Spinal cord (tissue), 9 donors: ENCODE measurements at regions not wholly inside any gene's neighbourhood (a gene's known extent, or its start where the extent isn't known, plus 50 kb on each side); places are given as distances from the start of the nearest gene placed in this dataset.

ENCODE experiments used
- DNase-seq, 6 donors: peaks; one replicate each; pipeline versions ENCODE4 v3.0.0 to v3.0.0-alpha.2; 2013 to 2015; ENCODE audit warnings: low spot score in 6 of 6, low read depth in 4 of 6
- H3K27ac ChIP-seq: one replicate; pipeline ENCODE4 v1.5.1; 2013; ENCODE audit warnings: low read depth, low read length, control low read depth
- H3K27me3 ChIP-seq: one replicate; pipeline ENCODE4 v1.6.1; 2013; ENCODE audit warnings: low read length; ENCODE audit not compliant: control insufficient read depth, insufficient read depth
- H3K36me3 ChIP-seq: one replicate; pipeline ENCODE4 v1.6.1; 2013; ENCODE audit warnings: low read length; ENCODE audit not compliant: control insufficient read depth, insufficient read depth
- H3K4me1 ChIP-seq: one replicate; pipeline ENCODE4 v1.6.1; 2013; ENCODE audit warnings: low read length; ENCODE audit not compliant: control insufficient read depth, insufficient read depth
- H3K4me3 ChIP-seq: one replicate; pipeline ENCODE4 v1.5.1; 2013; ENCODE audit warnings: low read depth, low read length, control low read depth
- H3K9me3 ChIP-seq: one replicate; pipeline ENCODE4 v1.6.1; 2013; ENCODE audit warnings: low read length; ENCODE audit not compliant: control insufficient read depth, insufficient read depth
- WGBS: methylation state at CpG from one replicate; pipeline ENCODE4 v1.1.5; 2013; ENCODE audit warnings: missing lambda C conversion rate; ENCODE audit not compliant: insufficient coverage; 5-methylcytosine and 5-hydroxymethylcytosine counted together
- donor health status: healthy.

GRCh38 chr11:134819041-134819440 is 407.0 kb upstream of the B3GAT1 start:
- Histone ChIP-seq H3K4me1 (peaks cover 7% of the 10 kb centered on the region), H3K4me3 (no peak overlapping the region), H3K9me3 (no peaks in the 10 kb centered on the region), H3K27me3 (no peaks in the 10 kb centered on the region), H3K36me3 (no peaks in the 10 kb centered on the region), H3K27ac (no peak overlapping the region)
- 36% methylated on average over 7 of the region's 7 CpGs for WGBS
- DNase-seq = peak in 2 of 6 donors; percentile 52 to 64

- 81% methylated on average over 5 of the region's 5 CpGs for WGBS
- no peak overlapping the region for H3K4me3 ChIP-seq
- no peaks in the 10 kb centered on the region for H3K27me3 ChIP-seq
Measured at GRCh38 chr11:134818516-134818915, 406.5 kb upstream of the B3GAT1 start.

GRCh38 chr11:134815404-134815803 is 403.4 kb upstream of the B3GAT1 start:
- no peaks in the 10 kb centered on the region for H3K36me3 ChIP-seq
- no peak for DNase-seq
- H3K9me3 ChIP-seq = no peaks in the 10 kb centered on the region
- WGBS = 89% methylated on average over 1 of the region's 2 CpGs
- no peak overlapping the region for H3K27ac ChIP-seq
- no peaks in the 10 kb centered on the region for H3K27me3 ChIP-seq
- H3K4me3 ChIP-seq = no peak overlapping the region
- no peaks in the 10 kb centered on the region for H3K4me1 ChIP-seq

More at GRCh38 chr11:134818516-134818915, 406.5 kb upstream of the B3GAT1 start:
- Histone ChIP-seq H3K4me1 (peaks cover 7% of the 10 kb centered on the region), H3K27ac (no peak overlapping the region), H3K36me3 (no peaks in the 10 kb centered on the region), H3K9me3 (no peaks in the 10 kb centered on the region)
- no peak for DNase-seq

GRCh38 chr11:134807997-134808396 is 396.0 kb upstream of the B3GAT1 start:
- Histone ChIP-seq H3K9me3 (no peaks in the 10 kb centered on the region), H3K4me3 (no peak overlapping the region), H3K27ac (no peak overlapping the region), H3K36me3 (no peaks in the 10 kb centered on the region), H3K4me1 (no peaks in the 10 kb centered on the region), H3K27me3 (no peaks in the 10 kb centered on the region)
- DNase-seq = peak in 1 of 6 donors; percentile 43
- no CpG with 5 or more reads among the region's 4 CpGs for WGBS

GRCh38 chr11:134802598-134802997 is 390.6 kb upstream of the B3GAT1 start:
- Histone ChIP-seq H3K36me3 (no peaks in the 10 kb centered on the region), H3K27me3 (no peaks in the 10 kb centered on the region), H3K4me3 (no peak overlapping the region), H3K4me1 (peaks cover 24% of the 10 kb centered on the region), H3K9me3 (no peaks in the 10 kb centered on the region), H3K27ac (no peak overlapping the region)
- WGBS = no CpG with 5 or more reads among the region's 3 CpGs
- DNase-seq = no peak

GRCh38 chr11:134802116-134802515 is 390.1 kb upstream of the B3GAT1 start:
- Histone ChIP-seq H3K27ac (no peak overlapping the region), H3K36me3 (no peaks in the 10 kb centered on the region), H3K4me3 (no peak overlapping the region), H3K4me1 (peaks cover 24% of the 10 kb centered on the region), H3K27me3 (no peaks in the 10 kb centered on the region), H3K9me3 (no peaks in the 10 kb centered on the region)
- WGBS = 5% methylated on average over 3 of the region's 6 CpGs
- peak in 3 of 6 donors; percentile 19 to 84 (median 31) for DNase-seq

- H3K27me3 ChIP-seq = no peaks in the 10 kb centered on the region
- H3K9me3 ChIP-seq = no peaks in the 10 kb centered on the region
- H3K4me1 ChIP-seq = peaks cover 24% of the 10 kb centered on the region
- no peak overlapping the region for H3K4me3 ChIP-seq
- H3K36me3 ChIP-seq = no peaks in the 10 kb centered on the region
- WGBS = 34% methylated on average over 4 of the region's 5 CpGs
- no peak overlapping the region for H3K27ac ChIP-seq
- DNase-seq = peak in 1 of 6 donors; percentile 41
Measured at GRCh38 chr11:134801570-134801969, 389.5 kb upstream of the B3GAT1 start.

- 28% methylated on average over 11 of the region's 11 CpGs for WGBS
- Histone ChIP-seq H3K27me3 (no peaks in the 10 kb centered on the region), H3K36me3 (no peaks in the 10 kb centered on the region), H3K4me3 (no peak overlapping the region), H3K4me1 (peaks cover 24% of the 10 kb centered on the region), H3K27ac (no peak overlapping the region), H3K9me3 (no peaks in the 10 kb centered on the region)
- DNase-seq = peak in 2 of 6 donors; percentile 53 to 80
Measured at GRCh38 chr11:134800826-134801225, 388.8 kb upstream of the B3GAT1 start.

- Histone ChIP-seq H3K36me3 (no peaks in the 10 kb centered on the region), H3K9me3 (no peaks in the 10 kb centered on the region), H3K27ac (no peak overlapping the region), H3K4me3 (no peak overlapping the region), H3K27me3 (no peaks in the 10 kb centered on the region), H3K4me1 (peaks cover 24% of the 10 kb centered on the region)
- WGBS = 80% methylated on average over 14 of the region's 17 CpGs
- no peak for DNase-seq
Measured at GRCh38 chr11:134800130-134800529, 388.1 kb upstream of the B3GAT1 start.

- Histone ChIP-seq H3K9me3 (no peaks in the 10 kb centered on the region), H3K36me3 (no peaks in the 10 kb centered on the region), H3K27me3 (no peaks in the 10 kb centered on the region), H3K27ac (no peak overlapping the region), H3K4me1 (peaks cover 24% of the 10 kb centered on the region), H3K4me3 (no peak overlapping the region)
- 87% methylated on average over 8 of the region's 8 CpGs for WGBS
- no peak for DNase-seq
Measured at GRCh38 chr11:134799386-134799785, 387.3 kb upstream of the B3GAT1 start.
